Activated CD8-positive, alpha-beta memory T cell treated with anti-CD3 and anti-CD28 coated beads for 36 hours (primary cell): ENCODE measurements at regions not wholly inside any gene's neighbourhood (a gene's known extent, or its start where the extent isn't known, plus 50 kb on each side); places are given as distances from the start of the nearest gene placed in this dataset.
"Not testable (repeated sequence)": the region's sequence is repeated elsewhere in the genome, so short reads cannot be mapped to it uniquely, and the experiment has no call there.

Experiments
- CTCF ChIA-PET: fragments of 350-600 bp; sonication (Branson Sonifier 250); formaldehyde crosslinking; loops from one replicate; lab custom pipeline; 2021; ENCODE audit warnings: antibody characterized with exemption; lab: Charles Lee
- POLR2A ChIA-PET: fragments of 350-600 bp; sonication (Branson Sonifier 250); formaldehyde crosslinking; loops from one replicate; lab custom pipeline; 2021; ENCODE audit warnings: antibody characterized with exemption; lab: Charles Lee

DNA sequence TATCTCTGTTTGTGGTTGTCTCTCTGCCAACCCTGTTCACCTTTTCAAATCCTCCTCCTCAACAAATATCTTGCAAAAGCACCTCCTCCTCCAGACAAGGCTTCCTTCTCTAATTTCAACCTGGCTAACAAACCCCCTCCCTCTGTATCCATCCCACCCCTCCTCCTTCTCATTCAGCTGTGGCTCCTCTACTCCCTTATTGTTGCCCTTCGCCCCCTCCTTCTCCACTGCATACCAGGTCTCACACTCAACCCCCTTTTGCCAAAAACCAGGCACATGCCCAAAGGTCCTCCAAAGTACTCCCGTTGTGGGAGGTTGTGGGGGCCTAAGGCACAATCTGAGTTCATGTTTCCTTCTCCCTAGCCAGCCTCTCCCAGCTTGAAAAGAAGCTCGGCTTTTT, 110.6 kb downstream of the JRKL start:
- CTCF ChIA-PET: no interaction called here

GRCh38 chr11:96506041-96506440, 116.2 kb downstream of the JRKL start:
- ChIA-PET POLR2A (no interaction called here), CTCF (no interaction called here)

More for the DNA sequence above, 110.6 kb downstream of the JRKL start:
- POLR2A ChIA-PET: no interaction called here

GRCh38 chr11:96506953-96507354, 117.1 kb downstream of the JRKL start:
- POLR2A ChIA-PET: no interaction called here
- CTCF ChIA-PET: no interaction called here

DNA sequence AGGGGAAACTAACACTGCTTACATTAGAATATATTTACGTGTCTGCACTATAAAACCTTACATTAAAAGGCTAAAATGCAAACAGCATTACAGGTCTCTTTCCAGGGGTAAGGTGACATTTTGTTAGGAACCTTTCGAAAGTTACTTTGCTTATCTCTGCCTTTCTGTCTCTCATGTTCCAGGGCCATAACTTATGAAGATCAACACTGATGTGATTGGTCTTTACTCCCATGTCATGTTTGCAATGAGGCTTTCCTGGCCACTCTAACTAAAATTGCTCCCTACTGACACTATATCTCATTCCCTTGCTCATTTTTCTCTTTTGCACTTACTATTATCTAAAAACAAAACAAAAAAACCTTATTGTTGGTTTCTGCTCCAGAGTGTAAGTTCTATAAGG, 119.0 kb downstream of the JRKL start:
- CTCF ChIA-PET: no interaction called here
- POLR2A ChIA-PET: no interaction called here

- CTCF ChIA-PET: no interaction called here
- POLR2A ChIA-PET: no interaction called here
These were observed 131.1 kb downstream of the JRKL start for GRCh38 chr11:96520939-96521338.

DNA sequence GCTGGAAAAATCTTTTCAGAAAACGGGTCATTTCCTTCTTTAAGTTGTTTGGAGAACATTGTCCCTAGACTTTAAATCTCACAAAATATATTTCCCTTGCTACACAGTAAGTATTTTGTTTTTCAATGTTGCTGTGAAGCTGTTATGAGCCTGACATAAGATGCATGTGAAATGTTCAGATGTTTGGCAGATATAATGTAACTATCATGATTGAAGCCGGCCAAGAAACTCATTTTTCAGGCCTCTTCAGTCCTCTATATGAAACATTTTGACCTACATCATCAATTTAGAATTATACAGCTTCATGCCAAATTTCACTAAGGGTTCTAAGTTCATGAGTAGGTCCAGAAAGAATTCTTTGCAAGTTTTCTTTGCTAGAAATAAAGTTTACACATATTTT, 133.8 kb downstream of the JRKL start:
- ChIA-PET CTCF (no interaction called here), POLR2A (no interaction called here)

- CTCF ChIA-PET: no interaction called here
- POLR2A ChIA-PET: no interaction called here
These were observed 134.7 kb downstream of the JRKL start for GRCh38 chr11:96524475-96524874.

- ChIA-PET CTCF (no interaction called here), POLR2A (no interaction called here)
These were observed 140.7 kb downstream of the JRKL start for GRCh38 chr11:96530473-96530872.

- POLR2A ChIA-PET: no interaction called here
- CTCF ChIA-PET: no interaction called here
These were observed 148.3 kb downstream of the JRKL start for GRCh38 chr11:96538104-96538503.

DNA sequence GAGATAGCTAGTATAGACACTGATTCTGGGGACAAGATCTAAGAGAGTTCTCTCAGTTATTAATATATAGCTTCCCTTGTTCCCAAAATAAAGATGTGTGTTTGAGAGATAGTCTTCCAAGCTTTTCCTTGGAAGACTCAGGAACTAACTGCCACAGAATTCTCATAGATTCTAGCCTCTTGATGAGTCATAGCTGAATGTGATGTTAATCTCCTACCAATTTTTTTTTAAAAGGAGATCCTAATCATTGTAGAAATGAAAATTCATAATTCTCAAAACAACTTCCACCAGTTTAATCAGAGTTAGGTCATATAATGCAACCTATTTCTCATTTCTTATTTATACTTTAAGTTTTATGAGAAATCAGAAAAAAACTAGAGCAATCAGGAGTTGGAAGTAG, 148.8 kb downstream of the JRKL start:
- POLR2A ChIA-PET: no interaction called here
- CTCF ChIA-PET: no interaction called here

- CTCF ChIA-PET: no interaction called here
These were observed 151.1 kb downstream of the JRKL start for GRCh38 chr11:96540875-96541274.

GRCh38 chr11:96543177-96543576, 153.4 kb downstream of the JRKL start:
- ChIA-PET CTCF (no interaction called here), POLR2A (no interaction called here)

More at GRCh38 chr11:96540875-96541274, 151.1 kb downstream of the JRKL start:
- POLR2A ChIA-PET: no interaction called here

DNA sequence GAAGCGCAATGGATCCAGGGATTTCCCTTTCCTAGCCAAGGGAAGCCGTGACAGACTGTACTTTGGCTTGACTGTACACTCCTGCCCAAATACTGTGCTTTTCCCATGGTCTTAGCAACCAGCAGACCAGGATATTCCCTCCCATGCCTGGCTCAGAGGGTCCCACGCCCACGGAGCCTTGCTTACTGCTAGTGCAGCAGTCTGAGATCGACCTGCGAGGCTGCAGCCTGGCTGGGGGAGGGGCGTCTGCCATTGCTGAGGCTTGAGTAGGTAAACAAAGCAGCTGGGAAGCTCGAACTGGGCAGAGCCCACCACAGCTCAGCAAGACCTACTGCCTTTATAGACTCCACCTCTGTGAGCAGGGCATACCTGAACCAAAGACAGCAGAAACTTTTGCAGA, 155.4 kb downstream of the JRKL start:
- POLR2A ChIA-PET: not testable (repeated sequence)

GRCh38 chr11:96551136-96551535, 161.3 kb downstream of the JRKL start:
- POLR2A ChIA-PET: no interaction called here
- CTCF ChIA-PET: no interaction called here

More for the DNA sequence above, 155.4 kb downstream of the JRKL start:
- CTCF ChIA-PET: not testable (repeated sequence)

DNA sequence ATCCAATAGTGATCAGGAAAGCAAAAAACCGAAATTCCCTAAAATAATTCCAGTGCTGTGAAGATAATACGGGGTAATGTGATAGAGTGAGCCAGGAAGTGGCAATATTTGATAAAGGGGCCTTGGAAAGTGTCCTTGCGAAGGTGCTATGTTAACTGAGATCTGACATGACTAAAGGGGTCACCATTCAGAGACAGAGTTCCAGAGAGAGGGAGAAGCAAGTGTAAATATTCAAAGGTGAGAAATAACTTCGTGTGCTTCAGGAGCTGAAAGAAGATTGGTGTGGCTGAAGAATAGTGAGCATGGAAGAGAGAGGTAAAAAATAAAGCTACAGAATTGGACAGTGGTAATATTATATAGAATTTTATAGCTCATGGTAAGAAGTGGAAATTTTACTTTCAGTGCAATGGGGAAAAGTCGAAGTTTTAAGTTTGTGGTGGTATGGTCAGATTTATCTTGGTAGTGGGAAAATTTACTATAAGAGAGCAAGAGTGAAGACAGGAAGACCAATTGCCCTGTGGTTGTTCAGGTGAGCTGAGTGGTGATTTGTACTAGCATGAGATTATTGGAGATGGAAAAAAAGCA, 164.5 kb downstream of the JRKL start:
- CTCF ChIA-PET: no interaction called here
- POLR2A ChIA-PET: no interaction called here

GRCh38 chr11:96555826-96556225, 166.0 kb downstream of the JRKL start:
- CTCF ChIA-PET: not testable (repeated sequence)

DNA sequence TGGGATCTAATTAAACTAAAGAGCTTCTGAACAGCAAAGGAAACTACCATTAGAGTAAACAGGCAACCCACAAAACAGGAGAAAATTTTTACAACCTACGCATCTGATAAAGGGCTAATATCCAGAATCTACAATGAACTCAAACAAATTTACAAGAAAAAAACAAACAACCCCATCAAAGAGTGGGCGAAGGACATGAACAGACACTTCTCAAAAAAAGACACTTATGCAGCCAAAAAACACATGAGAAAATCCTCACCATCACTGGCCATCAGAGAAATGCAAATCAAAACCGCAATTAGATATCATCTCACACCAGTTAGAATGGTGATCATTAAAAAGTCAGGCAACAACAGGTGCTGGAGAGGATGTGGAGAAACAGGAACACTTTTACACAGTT, 170.9 kb downstream of the JRKL start:
- POLR2A ChIA-PET, CTCF ChIA-PET: not testable (repeated sequence)

More at GRCh38 chr11:96555826-96556225, 166.0 kb downstream of the JRKL start:
- POLR2A ChIA-PET: not testable (repeated sequence)

DNA sequence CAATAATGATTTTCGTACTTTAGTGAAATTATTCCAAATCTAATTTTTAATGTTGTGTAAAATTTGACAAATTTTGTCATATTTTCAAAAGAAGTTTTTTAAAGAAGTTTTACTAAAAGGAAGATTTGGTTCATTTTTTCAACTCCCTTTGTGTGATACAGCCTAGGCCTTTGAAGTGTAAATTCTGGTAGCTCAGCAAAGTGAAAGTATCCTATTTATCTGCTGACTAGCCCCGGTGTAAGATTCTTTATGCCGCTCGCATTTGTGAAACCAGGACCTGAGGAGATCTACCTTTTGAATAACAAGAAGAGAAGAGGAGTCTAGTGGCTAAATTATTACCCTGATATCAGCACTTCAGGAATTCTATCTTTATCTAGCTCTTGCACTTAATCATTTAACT, 177.4 kb downstream of the JRKL start:
- ChIA-PET POLR2A (no interaction called here), CTCF (no interaction called here)

DNA sequence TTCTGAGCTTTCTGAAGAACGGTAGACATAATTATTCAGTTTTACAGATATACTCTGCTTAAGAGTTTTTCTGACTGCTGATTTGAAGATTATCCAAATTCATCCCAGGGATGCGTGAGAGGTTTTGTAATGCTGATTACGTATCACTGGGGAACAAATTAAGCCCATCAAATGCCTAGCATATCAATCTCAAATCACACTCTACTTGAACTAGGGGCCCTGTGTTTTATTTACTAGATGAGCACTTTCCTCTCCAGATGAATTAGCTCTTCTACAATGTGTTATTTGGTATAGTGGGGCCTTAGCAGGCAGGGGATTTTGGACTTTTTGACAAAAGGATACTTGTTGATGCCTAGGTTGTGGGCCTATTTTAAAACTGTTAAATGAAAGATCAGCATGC, 177.9 kb downstream of the JRKL start:
- ChIA-PET CTCF (no interaction called here), POLR2A (no interaction called here)

DNA sequence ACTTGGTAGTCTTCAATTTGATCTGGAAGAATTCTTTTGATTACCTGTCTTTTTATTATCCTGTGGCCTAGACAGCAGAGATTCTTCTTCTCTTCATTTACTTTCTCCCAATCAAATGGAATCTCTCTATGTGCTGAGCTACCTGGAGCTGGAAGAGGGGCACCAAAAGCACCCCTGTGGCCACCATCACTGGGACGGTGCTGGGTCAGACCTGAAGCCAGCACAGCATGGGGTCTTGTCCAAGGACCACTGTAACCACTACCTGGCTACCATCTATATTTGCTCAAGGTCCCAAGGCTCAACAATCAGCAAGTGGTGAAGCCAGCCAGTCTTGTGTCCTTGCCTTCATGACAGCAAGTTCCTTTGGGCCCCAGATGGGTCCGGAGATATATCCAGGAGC, 186.6 kb downstream of the JRKL start:
- CTCF ChIA-PET: no interaction called here
- POLR2A ChIA-PET: no interaction called here

- ChIA-PET POLR2A (no interaction called here), CTCF (no interaction called here)
These were observed 188.6 kb downstream of the JRKL start for GRCh38 chr11:96578379-96578778.

GRCh38 chr11:96579656-96580055, 189.8 kb downstream of the JRKL start:
- ChIA-PET POLR2A (no interaction called here), CTCF (no interaction called here)
